ENCODE measurements at regions not wholly inside any gene's neighbourhood (a gene's known extent, or its start where the extent isn't known, plus 50 kb on each side); places are given as distances from the start of the nearest gene placed in this dataset.

DNA sequence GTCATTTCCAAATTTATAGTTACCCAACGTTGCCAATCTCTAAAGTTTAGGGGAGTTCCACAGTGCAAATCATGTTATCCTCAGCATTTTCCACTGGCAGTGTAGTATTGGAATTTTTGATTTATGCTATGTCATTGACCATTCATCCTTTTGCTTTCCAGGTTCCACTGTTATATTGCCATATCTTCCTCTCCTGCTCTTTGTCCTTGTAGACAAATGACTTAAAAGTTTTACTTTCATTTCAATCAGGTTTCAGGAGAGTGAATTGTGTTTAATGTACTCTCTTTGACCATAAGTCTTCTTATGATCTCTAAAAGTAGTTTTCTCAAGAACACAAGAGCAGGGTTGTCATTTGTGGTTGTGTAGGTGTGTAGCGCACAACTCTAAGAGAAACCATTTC, 274.6 kb downstream of the COG6 start:
- TF ChIP-seq, protein P1, sequence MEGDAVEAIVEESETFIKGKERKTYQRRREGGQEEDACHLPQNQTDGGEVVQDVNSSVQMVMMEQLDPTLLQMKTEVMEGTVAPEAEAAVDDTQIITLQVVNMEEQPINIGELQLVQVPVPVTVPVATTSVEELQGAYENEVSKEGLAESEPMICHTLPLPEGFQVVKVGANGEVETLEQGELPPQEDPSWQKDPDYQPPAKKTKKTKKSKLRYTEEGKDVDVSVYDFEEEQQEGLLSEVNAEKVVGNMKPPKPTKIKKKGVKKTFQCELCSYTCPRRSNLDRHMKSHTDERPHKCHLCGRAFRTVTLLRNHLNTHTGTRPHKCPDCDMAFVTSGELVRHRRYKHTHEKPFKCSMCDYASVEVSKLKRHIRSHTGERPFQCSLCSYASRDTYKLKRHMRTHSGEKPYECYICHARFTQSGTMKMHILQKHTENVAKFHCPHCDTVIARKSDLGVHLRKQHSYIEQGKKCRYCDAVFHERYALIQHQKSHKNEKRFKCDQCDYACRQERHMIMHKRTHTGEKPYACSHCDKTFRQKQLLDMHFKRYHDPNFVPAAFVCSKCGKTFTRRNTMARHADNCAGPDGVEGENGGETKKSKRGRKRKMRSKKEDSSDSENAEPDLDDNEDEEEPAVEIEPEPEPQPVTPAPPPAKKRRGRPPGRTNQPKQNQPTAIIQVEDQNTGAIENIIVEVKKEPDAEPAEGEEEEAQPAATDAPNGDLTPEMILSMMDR (conservative IDR thresholded peaks at IDR 0.05), result no peak
- TF ChIP-seq ZFX (IDR thresholded peaks at IDR 0.05), result no peak

Measured in C4-2B (cell line).